Fibroblast of the conjunctiva (primary cell): ENCODE measurements at regions not wholly inside any gene's neighbourhood (a gene's known extent, or its start where the extent isn't known, plus 50 kb on each side); places are given as distances from the start of the nearest gene placed in this dataset.

Experiments
- DNase-seq: peaks from one replicate; pipeline ENCODE4 v3.0.0-alpha.2; 2010; ENCODE audit warnings: low read depth

GRCh38 chr18:76684265-76684664, 138.1 kb upstream of the ZNF236 start:
- DNase-seq, result no peak

- DNase-seq, result no peak
Measured at GRCh38 chr18:76679945-76680344, 142.4 kb upstream of the ZNF236 start.

GRCh38 chr18:76679259-76679658, 143.1 kb upstream of the ZNF236 start:
- no peak for DNase-seq

GRCh38 chr18:76678248-76678647, 144.1 kb upstream of the ZNF236 start:
- no peak for DNase-seq

- DNase-seq, result no peak
Measured at GRCh38 chr18:76674596-76674995, 147.8 kb upstream of the ZNF236 start.

- no peak for DNase-seq
Measured at GRCh38 chr18:76673281-76674185, 148.8 kb upstream of the ZNF236 start.

- no peak for DNase-seq
Measured at GRCh38 chr18:76672627-76673026, 149.7 kb upstream of the ZNF236 start.

GRCh38 chr18:76670564-76671288, 151.6 kb upstream of the ZNF236 start:
- DNase-seq, result no peak

GRCh38 chr18:76668546-76668945, 153.8 kb upstream of the ZNF236 start:
- DNase-seq, result no peak

GRCh38 chr18:76668119-76668518, 154.2 kb upstream of the ZNF236 start:
- no peak for DNase-seq

GRCh38 chr18:76667603-76668002, 154.8 kb upstream of the ZNF236 start:
- DNase-seq, result no peak

- DNase-seq, result no peak
Measured at GRCh38 chr18:76662626-76663025, 159.7 kb upstream of the ZNF236 start.

GRCh38 chr18:76660571-76661192, 161.7 kb upstream of the ZNF236 start:
- no peak for DNase-seq

- no peak for DNase-seq
Measured at GRCh38 chr18:76658627-76659026, 163.6 kb upstream of the ZNF516 start.

- no peak for DNase-seq
Measured at GRCh38 chr18:76657911-76658470, 162.9 kb upstream of the ZNF516 start.

- no peak for DNase-seq
Measured at GRCh38 chr18:76656925-76657827, 162.1 kb upstream of the ZNF516 start.

GRCh38 chr18:76654577-76654976, 159.5 kb upstream of the ZNF516 start:
- DNase-seq, result peak; percentile 13

GRCh38 chr18:76647322-76647721, 152.3 kb upstream of the ZNF516 start:
- no peak for DNase-seq

GRCh38 chr18:76644580-76644979, 149.5 kb upstream of the ZNF516 start:
- no peak for DNase-seq

GRCh38 chr18:76643996-76644395, 149.0 kb upstream of the ZNF516 start:
- DNase-seq, result no peak

- no peak for DNase-seq
Measured at GRCh38 chr18:76643199-76643598, 148.2 kb upstream of the ZNF516 start.
